Amniotic stem cell (primary cell): ENCODE measurements at regions not wholly inside any gene's neighbourhood (a gene's known extent, or its start where the extent isn't known, plus 50 kb on each side); places are given as distances from the start of the nearest gene placed in this dataset.
"Not testable (repeated sequence)": the region's sequence is repeated elsewhere in the genome, so short reads cannot be mapped to it uniquely, and the experiment has no call there.

Experiments used
- DNase-seq: peaks from one replicate; lab custom pipeline; 2025; lab: John Stamatoyannopoulos, UW

GRCh38 chr2:187206071-187206470, 242.0 kb downstream of the CALCRL start:
- no peak for DNase-seq

GRCh38 chr2:187198136-187198535, 249.9 kb downstream of the CALCRL start:
- no peak for DNase-seq

GRCh38 chr2:187194049-187194448, 254.0 kb downstream of the CALCRL start:
- DNase-seq, result no peak

- no peak for DNase-seq
These were observed 259.0 kb downstream of the CALCRL start for GRCh38 chr2:187188783-187189631.

GRCh38 chr2:187187519-187187918, 260.5 kb downstream of the CALCRL start:
- no peak for DNase-seq

GRCh38 chr2:187180529-187180928, 267.5 kb downstream of the CALCRL start:
- DNase-seq, result no peak

GRCh38 chr2:187178876-187179275, 269.2 kb downstream of the CALCRL start:
- DNase-seq, result not testable (repeated sequence)

- DNase-seq, result no peak
These were observed 270.8 kb downstream of the CALCRL start for GRCh38 chr2:187177253-187177652.

- DNase-seq, result no peak
These were observed 273.5 kb downstream of the CALCRL start for GRCh38 chr2:187174582-187174981.

GRCh38 chr2:187171318-187171717, 276.7 kb downstream of the CALCRL start:
- no peak for DNase-seq

- DNase-seq, result no peak
These were observed 278.2 kb downstream of the CALCRL start for GRCh38 chr2:187169864-187170263.

GRCh38 chr2:187168720-187169713, 279.0 kb downstream of the CALCRL start:
- DNase-seq, result no peak

- DNase-seq, result no peak
These were observed 280.6 kb downstream of the CALCRL start for GRCh38 chr2:187167491-187167890.

GRCh38 chr2:187165936-187166610, 282.0 kb downstream of the CALCRL start:
- no peak for DNase-seq

GRCh38 chr2:187158452-187158851, 289.6 kb downstream of the CALCRL start:
- DNase-seq, result no peak

GRCh38 chr2:187157046-187157445, 291.0 kb downstream of the CALCRL start:
- DNase-seq, result no peak

GRCh38 chr2:187155476-187155875, 292.6 kb downstream of the CALCRL start:
- no peak for DNase-seq

- DNase-seq, result no peak
These were observed 297.4 kb downstream of the CALCRL start for GRCh38 chr2:187150670-187151069.

- DNase-seq, result no peak
These were observed 299.2 kb upstream of the ZSWIM2 start for GRCh38 chr2:187148059-187148714.

GRCh38 chr2:187143537-187143936, 294.6 kb upstream of the ZSWIM2 start:
- no peak for DNase-seq

- DNase-seq, result no peak
These were observed 290.5 kb upstream of the ZSWIM2 start for GRCh38 chr2:187139469-187139868.

GRCh38 chr2:187138265-187138664, 289.3 kb upstream of the ZSWIM2 start:
- peak; percentile 9 for DNase-seq
